HuH-7.5 (cell line): ENCODE measurements at regions not wholly inside any gene's neighbourhood (a gene's known extent, or its start where the extent isn't known, plus 50 kb on each side); places are given as distances from the start of the nearest gene placed in this dataset.

Source experiments
- DNase-seq: peaks from one replicate; pipeline ENCODE4 v3.0.0; 2011; ENCODE audit warnings: low spot score

- no peak for DNase-seq
These were observed 86.7 kb upstream of the TTC34 start for GRCh38 chr1:2887941-2888855.

- DNase-seq, result no peak
These were observed 88.8 kb upstream of the TTC34 start for GRCh38 chr1:2890221-2890850.

- DNase-seq, result no peak
These were observed 90.5 kb upstream of the TTC34 start for GRCh38 chr1:2891923-2892448.

GRCh38 chr1:2893473-2894120 lies 92.1 kb upstream of the TTC34 start:
- DNase-seq, result no peak

GRCh38 chr1:2894381-2895041 lies 93.0 kb upstream of the TTC34 start:
- no peak for DNase-seq

GRCh38 chr1:2896824-2897223 lies 95.3 kb upstream of the TTC34 start:
- no peak for DNase-seq

GRCh38 chr1:2903226-2903625 lies 101.7 kb upstream of the TTC34 start:
- no peak for DNase-seq

GRCh38 chr1:2904191-2904590 lies 102.7 kb upstream of the TTC34 start:
- DNase-seq, result no peak

- DNase-seq, result no peak
These were observed 103.9 kb upstream of the TTC34 start for GRCh38 chr1:2905356-2905755.

- no peak for DNase-seq
These were observed 104.6 kb upstream of the TTC34 start for GRCh38 chr1:2906085-2906484.

- DNase-seq, result no peak
These were observed 105.1 kb upstream of the TTC34 start for GRCh38 chr1:2906620-2907019.

- no peak for DNase-seq
These were observed 105.6 kb upstream of the TTC34 start for GRCh38 chr1:2907051-2907450.

- no peak for DNase-seq
These were observed 106.6 kb upstream of the TTC34 start for GRCh38 chr1:2908081-2908480.

GRCh38 chr1:2908561-2908960 lies 107.1 kb upstream of the TTC34 start:
- DNase-seq, result no peak

GRCh38 chr1:2909797-2910196 lies 108.3 kb upstream of the TTC34 start:
- no peak for DNase-seq

GRCh38 chr1:2910211-2910610 lies 108.7 kb upstream of the TTC34 start:
- no peak for DNase-seq

GRCh38 chr1:2911421-2912178 lies 109.7 kb upstream of the ACTRT2 start:
- DNase-seq, result no peak

- no peak for DNase-seq
These were observed 108.7 kb upstream of the ACTRT2 start for GRCh38 chr1:2912424-2913061.

- peak; percentile 35 for DNase-seq
These were observed 108.2 kb upstream of the ACTRT2 start for GRCh38 chr1:2913091-2913490.

GRCh38 chr1:2914702-2915101 lies 106.6 kb upstream of the ACTRT2 start:
- DNase-seq, result no peak

- no peak for DNase-seq
These were observed 105.1 kb upstream of the ACTRT2 start for GRCh38 chr1:2916153-2916552.
